ENCODE measurements at regions not wholly inside any gene's neighbourhood (a gene's known extent, or its start where the extent isn't known, plus 50 kb on each side); places are given as distances from the start of the nearest gene placed in this dataset.

DNA sequence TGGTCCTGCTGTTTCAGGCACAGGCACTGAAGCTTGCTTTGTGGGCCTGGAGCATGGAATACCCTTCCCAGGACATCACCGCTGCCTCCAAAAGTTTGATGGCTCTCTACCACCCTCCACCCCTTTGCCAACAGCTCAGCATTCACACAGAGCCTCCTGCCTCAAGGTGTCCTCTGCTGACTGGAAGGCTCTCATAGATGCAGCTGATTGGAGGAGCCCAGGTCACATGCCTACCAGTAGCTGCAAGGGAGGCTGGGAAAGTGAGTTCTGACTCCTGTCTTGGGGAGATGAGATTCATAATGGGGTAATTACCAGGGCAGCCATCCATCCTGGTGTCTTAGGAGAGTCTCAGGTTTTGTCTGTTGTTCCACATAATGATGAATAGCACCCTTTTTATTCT, 124.8 kb upstream of the GRIK3 start:
- Histone ChIP-seq H3K9me3 (no peaks in the 10 kb centered on the region), H3K4me3 (ENCODE audit: low read depth, low read length) (no peak overlapping the region), H3K27me3 (replicated peaks; ENCODE audit: control insufficient read depth, insufficient read depth, low read length) (no peaks in the 10 kb centered on the region), H3K4me1 (no peaks in the 10 kb centered on the region), H3K36me3 (ENCODE audit: control insufficient read depth, insufficient read depth, low read length) (no peaks in the 10 kb centered on the region)
- Mint-ChIP-seq H3K27me3 (ENCODE audit: insufficient read depth, unreplicated experiment) (peaks cover 7% of the 10 kb centered on the region), H3K36me3 (ENCODE audit: insufficient read depth, unreplicated experiment) (no peaks in the 10 kb centered on the region), H3K4me3 (ENCODE audit: unreplicated experiment) (no peak overlapping the region), H3K27ac (ENCODE audit: unreplicated experiment) (no peak overlapping the region), H3K9me3 (ENCODE audit: unreplicated experiment) (no peaks in the 10 kb centered on the region), H3K4me1 (ENCODE audit: low read depth, unreplicated experiment) (no peaks in the 10 kb centered on the region)
- no peak for DNase-seq
- ChIA-PET POLR2A (no interaction called here), CTCF (no interaction called here)
- BruUV-seq (replicated peaks), result no TSS peak
- TF ChIP-seq CTCF (IDR thresholded peaks at IDR 0.05; ENCODE audit: insufficient read depth in 1 of 2, low read depth in 1 of 2, low read length in 1 of 2, severe bottlenecking in 1 of 2, unreplicated experiment in 1 of 2), result no peak
- intact Hi-C loops (cut with micrococcal nuclease; ENCODE audit: unreplicated experiment), result no loop called here

GRCh38 chr1:37161171-37161570, 126.9 kb upstream of the GRIK3 start:
- CTCF ChIA-PET, result no interaction called here
- Mint-ChIP-seq H3K4me3 (ENCODE audit: unreplicated experiment) (no peak overlapping the region), H3K27ac (ENCODE audit: unreplicated experiment) (no peak overlapping the region), H3K36me3 (ENCODE audit: insufficient read depth, unreplicated experiment) (no peaks in the 10 kb centered on the region), H3K9me3 (ENCODE audit: unreplicated experiment) (no peaks in the 10 kb centered on the region), H3K4me1 (ENCODE audit: low read depth, unreplicated experiment) (no peaks in the 10 kb centered on the region), H3K27me3 (ENCODE audit: insufficient read depth, unreplicated experiment) (peaks cover 2% of the 10 kb centered on the region)
- Histone ChIP-seq H3K27me3 (replicated peaks; ENCODE audit: control insufficient read depth, insufficient read depth, low read length) (no peaks in the 10 kb centered on the region), H3K9me3 (no peaks in the 10 kb centered on the region), H3K4me3 (ENCODE audit: low read depth, low read length) (no peak overlapping the region), H3K4me1 (no peaks in the 10 kb centered on the region), H3K36me3 (ENCODE audit: control insufficient read depth, insufficient read depth, low read length) (no peaks in the 10 kb centered on the region)
- TF ChIP-seq CTCF (IDR thresholded peaks at IDR 0.05; ENCODE audit: insufficient read depth in 1 of 2, low read depth in 1 of 2, low read length in 1 of 2, severe bottlenecking in 1 of 2, unreplicated experiment in 1 of 2), result no peak
- DNase-seq, result no peak
- BruUV-seq (replicated peaks), result no TSS peak
- intact Hi-C loops (cut with micrococcal nuclease; ENCODE audit: unreplicated experiment), result no loop called here
- POLR2A ChIA-PET, result no interaction called here

DNA sequence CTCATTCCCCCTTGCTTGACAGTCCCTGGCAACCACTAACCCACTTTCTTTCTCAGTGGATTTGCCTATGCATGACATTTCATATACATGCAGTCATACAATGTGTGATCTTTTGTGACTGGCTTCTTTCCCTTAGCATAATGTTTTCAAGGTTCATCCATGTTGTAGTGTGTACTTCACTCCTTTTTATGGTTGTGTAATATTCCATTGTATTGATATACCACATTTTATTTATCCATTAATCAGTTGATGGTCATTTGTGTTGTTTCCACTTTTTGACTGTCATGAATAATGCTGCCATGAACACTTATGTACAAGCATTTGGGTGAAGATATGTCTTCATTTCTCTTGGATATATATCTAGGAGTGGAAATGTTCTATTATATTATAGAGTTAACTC, 127.7 kb upstream of the GRIK3 start:
- Mint-ChIP-seq H3K4me1 (ENCODE audit: low read depth, unreplicated experiment) (no peaks in the 10 kb centered on the region), H3K4me3 (ENCODE audit: unreplicated experiment) (no peak overlapping the region), H3K36me3 (ENCODE audit: insufficient read depth, unreplicated experiment) (no peaks in the 10 kb centered on the region), H3K27me3 (ENCODE audit: insufficient read depth, unreplicated experiment) (peaks cover 4% of the 10 kb centered on the region), H3K9me3 (ENCODE audit: unreplicated experiment) (no peaks in the 10 kb centered on the region), H3K27ac (ENCODE audit: unreplicated experiment) (no peak overlapping the region)
- no peak for DNase-seq
- ChIA-PET CTCF (no interaction called here), POLR2A (no interaction called here)
- BruUV-seq (replicated peaks), result no TSS peak
- Histone ChIP-seq H3K9me3 (no peaks in the 10 kb centered on the region), H3K36me3 (ENCODE audit: control insufficient read depth, insufficient read depth, low read length) (no peaks in the 10 kb centered on the region), H3K4me1 (no peaks in the 10 kb centered on the region), H3K4me3 (ENCODE audit: low read depth, low read length) (no peak overlapping the region), H3K27me3 (replicated peaks; ENCODE audit: control insufficient read depth, insufficient read depth, low read length) (no peaks in the 10 kb centered on the region)
- intact Hi-C loops (cut with micrococcal nuclease; ENCODE audit: unreplicated experiment), result no loop called here
- no peak for TF ChIP-seq CTCF (IDR thresholded peaks at IDR 0.05; ENCODE audit: insufficient read depth in 1 of 2, low read depth in 1 of 2, low read length in 1 of 2, severe bottlenecking in 1 of 2, unreplicated experiment in 1 of 2)

All from Caco-2 (cell line).